ENCODE measurements at regions not wholly inside any gene's neighbourhood (a gene's known extent, or its start where the extent isn't known, plus 50 kb on each side); places are given as distances from the start of the nearest gene placed in this dataset.

DNA sequence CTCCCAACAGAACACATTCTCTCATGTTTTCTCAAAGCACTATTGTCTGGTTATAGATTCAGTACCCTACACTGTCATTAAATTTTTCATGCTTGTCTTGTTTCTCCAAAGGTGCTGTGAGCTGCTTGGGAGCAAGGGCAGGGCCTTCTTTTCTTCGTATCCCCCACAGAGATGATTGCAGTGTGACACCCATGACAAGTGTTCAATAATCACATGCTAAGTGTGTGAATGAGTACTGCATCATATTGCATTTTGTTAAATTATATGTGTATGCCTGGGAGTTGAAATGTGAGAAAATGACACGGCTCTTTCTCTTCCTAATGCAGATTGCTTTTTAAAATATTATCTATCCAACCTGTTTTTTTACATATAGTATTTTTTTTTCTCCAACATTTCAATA, 57.3 kb upstream of the MAGI3 start:
- TF ChIP-seq, protein P1, sequence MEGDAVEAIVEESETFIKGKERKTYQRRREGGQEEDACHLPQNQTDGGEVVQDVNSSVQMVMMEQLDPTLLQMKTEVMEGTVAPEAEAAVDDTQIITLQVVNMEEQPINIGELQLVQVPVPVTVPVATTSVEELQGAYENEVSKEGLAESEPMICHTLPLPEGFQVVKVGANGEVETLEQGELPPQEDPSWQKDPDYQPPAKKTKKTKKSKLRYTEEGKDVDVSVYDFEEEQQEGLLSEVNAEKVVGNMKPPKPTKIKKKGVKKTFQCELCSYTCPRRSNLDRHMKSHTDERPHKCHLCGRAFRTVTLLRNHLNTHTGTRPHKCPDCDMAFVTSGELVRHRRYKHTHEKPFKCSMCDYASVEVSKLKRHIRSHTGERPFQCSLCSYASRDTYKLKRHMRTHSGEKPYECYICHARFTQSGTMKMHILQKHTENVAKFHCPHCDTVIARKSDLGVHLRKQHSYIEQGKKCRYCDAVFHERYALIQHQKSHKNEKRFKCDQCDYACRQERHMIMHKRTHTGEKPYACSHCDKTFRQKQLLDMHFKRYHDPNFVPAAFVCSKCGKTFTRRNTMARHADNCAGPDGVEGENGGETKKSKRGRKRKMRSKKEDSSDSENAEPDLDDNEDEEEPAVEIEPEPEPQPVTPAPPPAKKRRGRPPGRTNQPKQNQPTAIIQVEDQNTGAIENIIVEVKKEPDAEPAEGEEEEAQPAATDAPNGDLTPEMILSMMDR (IDR thresholded peaks at IDR 0.05) = no peak
- TF ChIP-seq POLR2A (IDR thresholded peaks at IDR 0.05) = no peak

All from thyroid gland (tissue), 4 donors.